ENCODE measurements at regions not wholly inside any gene's neighbourhood (a gene's known extent, or its start where the extent isn't known, plus 50 kb on each side); places are given as distances from the start of the nearest gene placed in this dataset.
A peak's percentile ranks its signal among the peaks of the same experiment; 100 is the strongest.

DNA sequence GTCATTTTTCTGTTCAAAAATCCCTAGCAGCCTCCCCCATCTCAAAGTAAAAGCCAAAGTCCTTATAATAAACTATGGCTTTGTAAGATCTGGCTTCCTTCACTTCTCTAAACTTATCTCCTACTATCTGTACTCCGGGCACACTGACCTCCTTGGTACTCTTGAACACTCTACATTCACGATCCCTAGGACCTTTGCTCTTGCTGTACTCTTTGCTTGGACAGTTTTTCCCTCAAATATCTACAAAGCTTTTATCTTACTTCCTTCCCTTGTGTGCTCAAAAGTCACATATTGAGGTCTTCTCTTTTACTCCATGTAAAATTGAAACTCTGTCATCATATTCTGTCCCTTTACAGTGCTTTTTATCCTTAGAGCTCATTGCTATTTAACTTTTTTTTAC, 616.6 kb downstream of the IRS1 start:
- Histone ChIP-seq H3K9ac (ENCODE audit: insufficient read depth, low read length) (no peak overlapping the region), H4K20me1 (ENCODE audit: control insufficient read depth, extremely low read depth, insufficient read depth, low read length) (no peaks in the 10 kb centered on the region), H3K27me3 (ENCODE audit: control insufficient read depth, insufficient read depth, low read length) (no peaks in the 10 kb centered on the region), H3K4me3 (replicated peaks in 1 of 4; ENCODE audit: control extremely low read depth in 1 of 4, insufficient read depth in 1 of 4, low read depth in 3 of 4, low read length in 4 of 4) (no peak overlapping the region), H3K4me2 (ENCODE audit: extremely low read depth, insufficient read depth, low read length) (no peak overlapping the region), H3K4me1 (ENCODE audit: control insufficient read depth, extremely low read depth, insufficient read depth, low read length) (peaks cover 21% of the 10 kb centered on the region), H3K9me3 (ENCODE audit: control insufficient read depth, insufficient read depth, low read depth, low read length) (no peaks in the 10 kb centered on the region), H2AFZ (ENCODE audit: low read length) (no peak overlapping the region), H3K79me2 (ENCODE audit: control insufficient read depth, insufficient read depth, low read length) (no peaks in the 10 kb centered on the region), H3K27ac (ENCODE audit: insufficient read depth, low read length) (peak overlapping the region; percentile 6), H3K36me3 (ENCODE audit: control insufficient read depth, insufficient read depth, low read length) (no peaks in the 10 kb centered on the region)
- no peak for DNase-seq (ENCODE audit: low read depth in 2 of 2)
- TF ChIP-seq EZH2 (IDR thresholded peaks at IDR 0.05; ENCODE audit: low read length, missing control alignments), result no peak
- TF ChIP-seq, protein P1, sequence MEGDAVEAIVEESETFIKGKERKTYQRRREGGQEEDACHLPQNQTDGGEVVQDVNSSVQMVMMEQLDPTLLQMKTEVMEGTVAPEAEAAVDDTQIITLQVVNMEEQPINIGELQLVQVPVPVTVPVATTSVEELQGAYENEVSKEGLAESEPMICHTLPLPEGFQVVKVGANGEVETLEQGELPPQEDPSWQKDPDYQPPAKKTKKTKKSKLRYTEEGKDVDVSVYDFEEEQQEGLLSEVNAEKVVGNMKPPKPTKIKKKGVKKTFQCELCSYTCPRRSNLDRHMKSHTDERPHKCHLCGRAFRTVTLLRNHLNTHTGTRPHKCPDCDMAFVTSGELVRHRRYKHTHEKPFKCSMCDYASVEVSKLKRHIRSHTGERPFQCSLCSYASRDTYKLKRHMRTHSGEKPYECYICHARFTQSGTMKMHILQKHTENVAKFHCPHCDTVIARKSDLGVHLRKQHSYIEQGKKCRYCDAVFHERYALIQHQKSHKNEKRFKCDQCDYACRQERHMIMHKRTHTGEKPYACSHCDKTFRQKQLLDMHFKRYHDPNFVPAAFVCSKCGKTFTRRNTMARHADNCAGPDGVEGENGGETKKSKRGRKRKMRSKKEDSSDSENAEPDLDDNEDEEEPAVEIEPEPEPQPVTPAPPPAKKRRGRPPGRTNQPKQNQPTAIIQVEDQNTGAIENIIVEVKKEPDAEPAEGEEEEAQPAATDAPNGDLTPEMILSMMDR (conservative IDR thresholded peaks at IDR 0.05 in 1 of 2, IDR thresholded peaks at IDR 0.05 in 1 of 2; ENCODE audit: low read depth in 1 of 2, low read length in 2 of 2), result no peak

- H4K20me1 ChIP-seq (ENCODE audit: control insufficient read depth, extremely low read depth, insufficient read depth, low read length), result no peaks in the 10 kb centered on the region
- no peak overlapping the region for H3K27ac ChIP-seq (ENCODE audit: insufficient read depth, low read length)
- TF ChIP-seq, protein P1 (conservative IDR thresholded peaks at IDR 0.05 in 1 of 2, IDR thresholded peaks at IDR 0.05 in 1 of 2; ENCODE audit: low read depth in 1 of 2, low read length in 2 of 2), result no peak
- TF ChIP-seq EZH2 (IDR thresholded peaks at IDR 0.05; ENCODE audit: low read length, missing control alignments), result no peak
- no peaks in the 10 kb centered on the region for H3K79me2 ChIP-seq (ENCODE audit: control insufficient read depth, insufficient read depth, low read length)
- no peak for DNase-seq (ENCODE audit: low read depth in 2 of 2)
- peaks cover 13% of the 10 kb centered on the region for H3K4me1 ChIP-seq (ENCODE audit: control insufficient read depth, extremely low read depth, insufficient read depth, low read length)
- no peaks in the 10 kb centered on the region for H3K9me3 ChIP-seq (ENCODE audit: control insufficient read depth, insufficient read depth, low read depth, low read length)
- no peak overlapping the region for H3K4me2 ChIP-seq (ENCODE audit: extremely low read depth, insufficient read depth, low read length)
- H3K4me3 ChIP-seq (replicated peaks in 1 of 4; ENCODE audit: control extremely low read depth in 1 of 4, insufficient read depth in 1 of 4, low read depth in 3 of 4, low read length in 4 of 4), result no peak overlapping the region
- no peaks in the 10 kb centered on the region for H3K36me3 ChIP-seq (ENCODE audit: control insufficient read depth, insufficient read depth, low read length)
- no peak overlapping the region for H3K9ac ChIP-seq (ENCODE audit: insufficient read depth, low read length)
- no peaks in the 10 kb centered on the region for H3K27me3 ChIP-seq (ENCODE audit: control insufficient read depth, insufficient read depth, low read length)
- no peak overlapping the region for H2AFZ ChIP-seq (ENCODE audit: low read length)
Observed at GRCh38 chr2:226181909-226182308, 617.7 kb downstream of the IRS1 start.

DNA sequence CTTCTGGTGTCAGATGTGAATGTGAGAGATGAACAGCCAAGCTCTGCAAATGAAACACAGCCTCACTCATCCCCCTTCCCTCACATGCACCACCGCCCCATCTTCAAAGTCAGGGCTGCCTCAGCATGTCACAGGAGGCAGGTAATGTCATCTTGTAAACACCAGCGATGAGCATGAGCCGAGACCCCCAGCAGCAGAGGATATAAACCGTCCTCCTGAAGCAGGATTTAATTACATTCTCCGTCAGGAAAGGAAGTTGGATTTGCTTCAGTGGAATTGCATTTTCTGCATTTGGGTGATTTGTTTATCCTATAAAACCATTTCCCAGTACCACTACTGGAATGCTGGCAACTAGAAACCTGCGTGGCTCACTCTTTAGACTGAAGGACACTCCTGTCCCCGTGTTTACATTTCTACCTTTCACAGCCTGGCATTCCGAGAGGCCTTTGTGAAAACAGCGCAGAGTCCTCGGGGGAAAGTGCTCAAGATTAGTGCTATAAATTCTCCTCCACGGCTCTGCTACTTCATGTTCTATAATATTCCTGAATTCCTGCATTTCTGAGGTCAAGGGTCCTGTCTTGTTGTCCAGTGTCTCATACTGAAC, 619.2 kb downstream of the IRS1 start:
- DNase-seq (ENCODE audit: low read depth in 2 of 2), result no peak
- Histone ChIP-seq H3K4me1 (ENCODE audit: control insufficient read depth, extremely low read depth, insufficient read depth, low read length) (peaks cover 7% of the 10 kb centered on the region), H3K4me3 (replicated peaks in 1 of 4; ENCODE audit: control extremely low read depth in 1 of 4, insufficient read depth in 1 of 4, low read depth in 3 of 4, low read length in 4 of 4) (no peak overlapping the region), H2AFZ (ENCODE audit: low read length) (no peak overlapping the region), H3K9ac (ENCODE audit: insufficient read depth, low read length) (no peak overlapping the region), H3K79me2 (ENCODE audit: control insufficient read depth, insufficient read depth, low read length) (no peaks in the 10 kb centered on the region), H3K36me3 (ENCODE audit: control insufficient read depth, insufficient read depth, low read length) (no peaks in the 10 kb centered on the region), H3K9me3 (ENCODE audit: control insufficient read depth, insufficient read depth, low read depth, low read length) (no peaks in the 10 kb centered on the region), H3K4me2 (ENCODE audit: extremely low read depth, insufficient read depth, low read length) (no peak overlapping the region), H4K20me1 (ENCODE audit: control insufficient read depth, extremely low read depth, insufficient read depth, low read length) (no peaks in the 10 kb centered on the region), H3K27me3 (ENCODE audit: control insufficient read depth, insufficient read depth, low read length) (no peaks in the 10 kb centered on the region), H3K27ac (ENCODE audit: insufficient read depth, low read length) (no peak overlapping the region)
- TF ChIP-seq, protein P1 (conservative IDR thresholded peaks at IDR 0.05 in 1 of 2, IDR thresholded peaks at IDR 0.05 in 1 of 2; ENCODE audit: low read depth in 1 of 2, low read length in 2 of 2), result no peak
- no peak for TF ChIP-seq EZH2 (IDR thresholded peaks at IDR 0.05; ENCODE audit: low read length, missing control alignments)
